ENCODE measurements at regions not wholly inside any gene's neighbourhood (a gene's known extent, or its start where the extent isn't known, plus 50 kb on each side); places are given as distances from the start of the nearest gene placed in this dataset.

- intact Hi-C loops (cut with DNase I; ENCODE audit: low total_unique reads), result no loop called here
- no peaks in the 10 kb centered on the region for H3K4me1 ChIP-seq
- H3K27me3 ChIP-seq, result no peaks in the 10 kb centered on the region
- TF ChIP-seq CTCF (IDR thresholded peaks at IDR 0.05), result no peak
- DNase-seq, result no peak
- H3K36me3 ChIP-seq, result no peaks in the 10 kb centered on the region
- no peak overlapping the region for H3K4me3 ChIP-seq
- H3K9me3 ChIP-seq, result no peaks in the 10 kb centered on the region
- H3K27ac ChIP-seq, result no peak overlapping the region
These were observed 1002.0 kb downstream of the REEP3 start for GRCh38 chr10:64523065-64523759.

- no peak for DNase-seq
- Histone ChIP-seq H3K4me1 (no peaks in the 10 kb centered on the region), H3K27ac (no peak overlapping the region), H3K4me3 (no peak overlapping the region), H3K27me3 (no peaks in the 10 kb centered on the region), H3K9me3 (no peaks in the 10 kb centered on the region), H3K36me3 (no peaks in the 10 kb centered on the region)
- intact Hi-C loops (cut with DNase I; ENCODE audit: low total_unique reads), result no loop called here
- no peak for TF ChIP-seq CTCF (IDR thresholded peaks at IDR 0.05)
These were observed 1007.2 kb downstream of the REEP3 start for GRCh38 chr10:64528294-64529002.

- Histone ChIP-seq H3K4me1 (no peaks in the 10 kb centered on the region), H3K9me3 (no peaks in the 10 kb centered on the region), H3K4me3 (no peak overlapping the region), H3K27me3 (no peaks in the 10 kb centered on the region), H3K36me3 (no peaks in the 10 kb centered on the region), H3K27ac (no peak overlapping the region)
- DNase-seq, result no peak
- intact Hi-C loops (cut with DNase I; ENCODE audit: low total_unique reads), result no loop called here
- no peak for TF ChIP-seq CTCF (IDR thresholded peaks at IDR 0.05)
These were observed 1007.8 kb downstream of the REEP3 start for GRCh38 chr10:64529003-64529350.

GRCh38 chr10:64534616-64535015 is 1013.4 kb downstream of the REEP3 start:
- H3K27me3 ChIP-seq, result no peaks in the 10 kb centered on the region
- H3K4me1 ChIP-seq, result no peaks in the 10 kb centered on the region
- no peak overlapping the region for H3K4me3 ChIP-seq
- no peaks in the 10 kb centered on the region for H3K9me3 ChIP-seq
- no peaks in the 10 kb centered on the region for H3K36me3 ChIP-seq
- intact Hi-C loops (cut with DNase I; ENCODE audit: low total_unique reads), result no loop called here
- H3K27ac ChIP-seq, result no peak overlapping the region
- no peak for TF ChIP-seq CTCF (IDR thresholded peaks at IDR 0.05)
- DNase-seq, result no peak

- H3K9me3 ChIP-seq, result no peaks in the 10 kb centered on the region
- intact Hi-C loops (cut with DNase I; ENCODE audit: low total_unique reads), result no loop called here
- H3K27me3 ChIP-seq, result no peaks in the 10 kb centered on the region
- DNase-seq, result no peak
- no peak for TF ChIP-seq CTCF (IDR thresholded peaks at IDR 0.05)
- no peaks in the 10 kb centered on the region for H3K4me1 ChIP-seq
- H3K4me3 ChIP-seq, result no peak overlapping the region
- no peaks in the 10 kb centered on the region for H3K36me3 ChIP-seq
- no peak overlapping the region for H3K27ac ChIP-seq
These were observed 1014.1 kb downstream of the REEP3 start for GRCh38 chr10:64535131-64535867.
